HG02763 (cell line): ENCODE measurements at regions not wholly inside any gene's neighbourhood (a gene's known extent, or its start where the extent isn't known, plus 50 kb on each side); places are given as distances from the start of the nearest gene placed in this dataset.
"Not testable (repeated sequence)": the region's sequence is repeated elsewhere in the genome, so short reads cannot be mapped to it uniquely, and the experiment has no call there.

Experiments used
- ATAC-seq: cut with Tn5 transposase; IDR thresholded peaks from one replicate; pipeline ENCODE4 v1.9.1; 2021; ENCODE audit warnings: mild to moderate bottlenecking, moderate library complexity; ENCODE audit not compliant: unreplicated experiment

- ATAC-seq, result no peak
Measured at GRCh38 chr3:152768478-152768877, 66.5 kb upstream of the P2RY1 start.

GRCh38 chr3:152769523-152769922 is 65.4 kb upstream of the P2RY1 start:
- ATAC-seq, result peak; percentile 72

DNA sequence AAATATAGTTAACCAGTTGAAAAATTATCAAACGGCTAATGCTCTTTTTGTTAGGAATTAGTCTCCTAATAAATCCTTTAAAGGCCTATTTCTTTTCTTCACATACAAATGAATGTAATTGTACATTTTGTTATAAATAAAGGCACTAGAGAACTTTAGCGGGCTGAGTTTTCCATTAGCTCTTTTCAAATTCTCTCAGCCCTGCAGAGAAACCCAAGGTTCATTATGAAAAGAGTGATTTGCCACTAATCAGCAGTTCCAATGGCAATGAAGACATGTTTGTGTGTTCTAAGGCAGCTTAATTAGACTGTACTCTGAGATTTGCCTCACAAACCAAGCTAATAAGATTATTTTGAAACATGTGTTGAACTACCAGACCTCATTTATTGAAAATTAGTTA is 64.6 kb upstream of the P2RY1 start:
- no peak for ATAC-seq

- no peak for ATAC-seq
Measured at GRCh38 chr3:152771120-152771519, 63.8 kb upstream of the P2RY1 start.

- ATAC-seq, result no peak
Measured at GRCh38 chr3:152772674-152773225, 62.2 kb upstream of the P2RY1 start.

GRCh38 chr3:152773633-152774032 is 61.3 kb upstream of the P2RY1 start:
- no peak for ATAC-seq

DNA sequence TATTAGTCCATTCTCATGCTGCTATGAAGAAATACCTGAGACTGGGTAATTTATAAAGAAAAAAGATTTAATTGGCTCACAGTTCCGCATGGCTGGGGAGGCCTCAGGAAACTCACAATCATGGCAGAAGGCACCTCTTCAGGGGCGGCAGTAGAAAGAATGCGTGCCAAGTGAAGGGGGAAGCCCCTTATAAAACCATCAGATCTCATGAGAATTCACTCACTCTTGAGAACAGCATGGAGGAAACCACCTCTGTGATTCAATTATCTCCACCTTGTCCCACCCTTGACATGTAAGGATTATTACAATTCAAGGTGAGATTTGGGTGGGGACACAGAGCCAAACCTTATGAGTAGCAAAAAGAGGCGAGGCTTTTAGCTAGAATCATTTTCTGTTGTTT is 60.7 kb upstream of the P2RY1 start:
- ATAC-seq, result not testable (repeated sequence)

DNA sequence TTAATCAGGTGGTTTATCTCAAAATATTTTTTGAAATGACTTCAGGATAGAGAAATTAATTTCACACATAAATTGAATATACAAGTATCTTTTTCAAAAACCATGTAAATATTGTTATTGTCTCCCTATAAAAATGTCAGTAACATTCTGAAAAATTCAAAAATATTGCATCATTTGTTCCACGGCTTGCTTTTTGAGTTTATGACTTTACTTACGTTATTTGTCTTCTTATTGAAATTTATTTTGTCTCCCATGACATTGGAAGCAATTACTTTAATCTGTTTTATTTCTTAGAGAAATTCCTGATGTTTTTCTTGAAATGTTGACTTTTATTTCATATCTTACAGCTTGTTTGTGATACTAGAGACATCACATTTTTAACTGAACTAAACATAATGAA is 56.9 kb upstream of the P2RY1 start:
- ATAC-seq, result no peak

GRCh38 chr3:152779653-152780052 is 55.3 kb upstream of the P2RY1 start:
- ATAC-seq, result no peak

GRCh38 chr3:152780553-152780952 is 54.4 kb upstream of the P2RY1 start:
- no peak for ATAC-seq

DNA sequence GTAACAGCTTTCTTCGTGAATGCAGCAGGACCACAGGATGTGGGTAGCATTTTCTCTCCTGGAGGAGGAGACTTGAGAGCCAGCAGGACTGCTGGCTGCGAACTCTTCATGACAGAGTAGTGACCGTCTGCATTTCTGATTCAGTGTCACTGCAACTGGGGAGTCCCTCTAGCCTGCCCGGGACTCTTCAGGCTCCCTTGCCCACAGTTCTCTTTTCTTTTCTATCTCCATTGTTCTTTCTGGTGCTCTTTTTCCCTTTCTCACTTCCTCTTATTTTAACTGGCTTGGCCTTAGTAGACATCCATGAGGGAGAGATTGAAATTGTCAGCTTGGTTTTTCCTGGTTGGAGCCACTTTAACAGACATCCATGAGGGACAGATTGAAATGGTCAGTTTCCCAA is 49.9 kb upstream of the P2RY1 start:
- ATAC-seq, result no peak
